HG02798 (cell line): ENCODE measurements at regions not wholly inside any gene's neighbourhood (a gene's known extent, or its start where the extent isn't known, plus 50 kb on each side); places are given as distances from the start of the nearest gene placed in this dataset.
"Not testable (repeated sequence)": the region's sequence is repeated elsewhere in the genome, so short reads cannot be mapped to it uniquely, and the experiment has no call there.

Source experiments
- ATAC-seq: cut with Tn5 transposase; IDR thresholded peaks from one replicate; pipeline ENCODE4 v1.9.1; 2021; ENCODE audit warnings: mild to moderate bottlenecking; ENCODE audit not compliant: unreplicated experiment, poor library complexity

- ATAC-seq = no peak
These were observed 132.9 kb upstream of the NRIP1 start for GRCh38 chr21:15197696-15198095.

- no peak for ATAC-seq
These were observed 134.9 kb upstream of the NRIP1 start for GRCh38 chr21:15199414-15200383.

DNA sequence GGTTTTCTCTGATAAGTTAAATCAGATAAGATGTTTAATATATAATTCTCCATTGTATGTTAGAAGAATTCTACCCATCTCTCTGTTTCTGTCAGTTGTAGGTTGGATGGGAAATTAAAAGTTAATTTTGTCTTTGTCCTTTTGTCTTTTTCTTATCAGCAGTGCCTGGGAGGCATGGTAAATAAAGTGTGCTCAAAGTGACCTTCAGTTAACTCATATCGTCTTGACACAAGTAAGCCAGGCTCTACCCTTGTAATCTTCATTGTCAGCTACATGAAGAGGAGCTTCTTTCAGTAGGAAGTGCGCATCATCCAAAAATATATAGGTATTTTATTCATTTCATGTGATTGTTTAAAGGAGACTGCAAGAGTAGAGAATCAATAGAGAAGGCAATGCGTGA, 138.9 kb upstream of the NRIP1 start:
- ATAC-seq = no peak

- ATAC-seq = no peak
These were observed 139.6 kb upstream of the NRIP1 start for GRCh38 chr21:15204140-15204969.

GRCh38 chr21:15204970-15205286, 140.1 kb upstream of the NRIP1 start:
- ATAC-seq = no peak

DNA sequence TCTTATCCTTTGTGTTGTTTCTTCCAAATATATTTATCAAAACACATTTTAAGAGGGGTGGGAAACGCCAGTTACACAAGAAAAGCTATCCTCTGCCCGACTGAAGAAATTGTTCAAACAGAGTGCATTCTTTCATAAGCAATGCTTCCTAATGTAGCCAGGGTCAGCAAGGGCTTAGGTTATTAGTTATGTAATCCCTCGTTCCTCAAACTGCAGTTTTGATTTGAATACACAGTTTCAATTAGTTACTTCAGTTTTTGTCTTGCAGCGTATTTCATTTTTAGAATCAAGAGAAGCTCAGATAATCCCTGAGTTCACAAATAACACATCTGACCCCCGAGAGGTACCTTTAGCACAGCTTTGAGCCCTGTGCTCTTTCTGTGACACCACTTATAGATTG, 141.7 kb upstream of the NRIP1 start:
- peak; percentile 80 for ATAC-seq

GRCh38 chr21:15207231-15207630, 142.4 kb upstream of the NRIP1 start:
- ATAC-seq = no peak

DNA sequence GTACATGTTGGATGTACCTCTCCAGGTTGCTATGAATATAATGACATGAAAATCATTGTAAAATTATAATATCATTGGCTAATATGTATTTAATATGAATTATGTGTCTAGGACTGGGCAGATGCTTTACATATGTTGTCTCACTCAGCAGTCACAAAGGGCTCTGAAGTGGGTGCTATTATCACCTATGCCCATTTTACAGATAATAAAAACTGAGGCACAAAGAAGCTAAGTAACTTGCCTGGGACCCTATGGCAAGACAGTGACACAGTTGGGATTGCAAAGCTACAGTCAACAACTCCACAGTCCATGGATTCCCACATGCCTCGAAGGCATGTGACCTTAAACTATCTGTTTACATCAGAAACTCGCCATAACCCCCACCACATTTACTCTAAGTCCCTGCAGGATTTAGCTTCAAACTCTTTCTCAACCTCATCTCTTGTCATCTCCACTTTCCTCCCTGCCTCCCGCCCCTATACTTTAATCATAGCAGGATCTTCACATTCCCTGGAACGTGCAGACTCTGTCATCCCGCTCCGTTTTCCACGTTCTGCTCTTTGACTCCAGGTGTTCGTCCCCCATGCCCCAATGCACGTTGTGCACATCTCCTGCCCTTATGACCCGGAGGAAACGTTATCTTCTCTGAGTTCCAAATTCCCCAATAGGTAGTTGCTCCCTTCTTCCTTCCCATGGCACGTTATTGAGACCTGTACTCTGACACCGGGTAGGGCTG, 143.0 kb upstream of the NRIP1 start:
- ATAC-seq = no peak

DNA sequence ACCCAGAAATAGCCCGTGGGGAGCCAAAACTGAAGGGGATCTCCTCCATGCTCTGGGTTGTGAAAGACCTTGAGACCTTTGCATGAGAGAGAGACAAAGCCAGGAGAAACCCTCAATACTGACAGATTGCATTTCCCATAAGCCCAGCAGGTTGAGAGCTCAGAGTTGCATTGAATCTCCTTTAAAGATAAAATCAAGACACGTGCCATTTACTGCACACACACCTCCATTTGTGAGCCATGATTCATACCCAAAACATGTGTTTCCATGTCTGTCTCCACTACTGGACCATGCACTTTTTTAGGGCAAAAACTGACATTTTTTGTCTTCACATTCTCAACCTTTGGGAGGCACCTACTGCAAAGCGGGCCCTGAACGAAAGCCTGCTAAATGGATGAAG, 144.0 kb upstream of the NRIP1 start:
- no peak for ATAC-seq

GRCh38 chr21:15209224-15209623, 144.4 kb upstream of the NRIP1 start:
- ATAC-seq = no peak

GRCh38 chr21:15210235-15210678, 145.5 kb upstream of the NRIP1 start:
- no peak for ATAC-seq

DNA sequence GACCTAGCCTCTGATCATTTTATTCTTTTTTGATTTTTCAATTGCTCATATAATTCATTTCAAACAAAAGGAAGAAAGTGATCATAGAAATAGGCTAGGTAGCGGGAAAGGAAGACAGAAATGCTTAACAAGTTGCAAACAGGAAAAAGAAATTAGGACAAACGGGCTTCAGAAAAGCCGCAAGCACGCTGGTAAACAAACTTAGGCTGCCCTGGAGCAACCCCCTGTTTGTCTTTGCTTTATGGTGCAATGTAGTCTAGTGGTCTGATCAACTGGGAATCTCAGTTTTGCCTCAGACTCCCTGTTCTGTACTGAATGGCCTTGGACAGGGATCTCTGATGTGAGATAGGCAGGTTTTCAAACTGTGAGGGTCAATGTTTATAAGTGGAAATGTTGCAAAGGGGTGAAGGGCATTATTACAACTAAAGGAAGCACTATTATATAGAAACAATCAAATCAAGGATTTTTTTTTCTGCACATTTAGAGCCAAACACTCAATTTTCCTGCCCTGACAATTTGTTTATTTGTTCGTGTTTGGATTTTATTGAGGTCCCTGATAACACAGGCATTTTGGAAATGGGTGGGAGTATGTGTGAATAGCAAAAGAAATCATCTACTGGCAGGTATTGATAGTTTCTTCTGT, 146.8 kb upstream of the NRIP1 start:
- no peak for ATAC-seq

- ATAC-seq = no peak
These were observed 147.4 kb upstream of the NRIP1 start for GRCh38 chr21:15212206-15212605.

GRCh38 chr21:15218476-15218875, 153.7 kb upstream of the NRIP1 start:
- not testable (repeated sequence) for ATAC-seq

- ATAC-seq = no peak
These were observed 154.2 kb upstream of the NRIP1 start for GRCh38 chr21:15219039-15219438.

DNA sequence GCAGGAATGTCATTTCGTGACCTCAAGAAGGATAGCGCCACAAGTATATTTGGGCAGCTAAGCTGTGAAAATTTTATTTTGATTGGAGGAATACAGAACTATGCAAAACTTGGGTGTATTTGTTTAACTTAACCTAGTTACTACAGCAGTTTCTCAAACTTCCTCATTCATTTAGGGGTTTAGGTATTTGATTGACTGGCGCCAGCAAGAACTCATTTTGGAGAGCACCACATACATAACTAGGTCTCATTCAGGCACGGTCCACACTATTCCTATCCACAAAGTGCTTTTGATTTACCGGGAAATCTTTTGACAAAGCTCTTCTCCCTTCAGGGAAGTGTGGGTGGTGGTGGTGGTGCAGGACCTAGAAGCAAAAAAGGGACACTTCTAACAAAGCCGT, 155.1 kb upstream of the NRIP1 start:
- ATAC-seq = no peak

- ATAC-seq = no peak
These were observed 157.1 kb upstream of the NRIP1 start for GRCh38 chr21:15221799-15222386.

DNA sequence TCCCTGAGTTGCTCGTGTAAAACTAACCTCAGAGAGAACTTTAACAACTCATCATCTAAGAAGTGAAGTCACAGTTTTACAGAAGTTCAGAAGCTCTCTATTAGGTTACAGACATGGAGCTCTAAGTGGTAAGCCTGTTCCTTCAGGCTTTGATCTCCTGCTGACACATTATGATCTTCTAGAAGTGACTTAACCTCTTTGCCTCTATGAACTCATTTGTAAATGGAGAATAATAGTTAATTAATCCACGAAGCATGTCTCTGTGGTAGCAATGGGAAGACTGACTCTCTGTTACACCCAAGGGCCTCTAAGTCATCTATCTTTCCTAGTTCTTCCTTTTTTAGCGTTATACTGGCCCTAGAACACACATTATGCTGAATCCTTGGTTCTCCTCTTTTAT, 157.9 kb upstream of the NRIP1 start:
- no peak for ATAC-seq

GRCh38 chr21:15224346-15225086, 159.7 kb upstream of the NRIP1 start:
- ATAC-seq = no peak
